HG03460 (cell line): ENCODE measurements at regions not wholly inside any gene's neighbourhood (a gene's known extent, or its start where the extent isn't known, plus 50 kb on each side); places are given as distances from the start of the nearest gene placed in this dataset.

Experiments used
- ATAC-seq: cut with Tn5 transposase; IDR thresholded peaks from one replicate; pipeline ENCODE4 v1.9.1; 2021; ENCODE audit not compliant: unreplicated experiment

DNA sequence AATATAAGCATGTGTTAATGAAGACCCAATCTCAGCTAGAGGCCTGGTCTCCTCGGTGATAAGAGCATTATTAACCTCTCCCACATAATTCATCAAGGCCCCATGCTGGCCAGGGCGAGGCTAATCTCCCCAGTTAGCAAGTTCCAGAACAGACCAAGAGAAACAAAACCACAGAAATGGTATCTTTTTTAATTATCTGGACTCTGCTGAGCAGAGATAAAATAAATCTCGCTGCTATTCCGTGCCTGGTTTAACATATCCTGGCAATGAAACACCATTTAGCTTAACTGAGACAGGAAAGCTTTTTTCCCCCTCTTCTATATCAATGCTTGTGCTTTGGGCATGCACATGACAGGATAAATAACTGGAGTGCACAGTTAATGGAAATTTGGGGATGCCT is 72.5 kb upstream of the ARHGEF3 start:
- ATAC-seq = no peak

DNA sequence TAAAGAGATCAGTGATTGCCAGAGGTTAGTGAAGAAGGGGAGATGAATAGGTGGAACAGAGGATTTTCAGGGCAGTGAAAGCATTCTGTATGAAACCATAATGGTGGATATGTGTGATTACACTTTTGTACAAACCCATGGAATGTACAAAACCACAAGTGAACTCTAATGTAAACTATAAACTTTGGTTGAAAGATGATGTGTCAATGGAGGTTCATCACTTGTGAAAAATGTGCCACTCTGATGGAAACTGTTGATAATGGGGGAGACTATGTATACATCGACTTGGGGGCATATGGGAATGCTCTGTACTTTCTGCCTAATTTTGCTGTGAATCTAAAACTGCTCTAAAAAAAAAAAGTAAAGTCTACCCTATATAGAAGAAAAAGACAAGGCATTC is 68.7 kb upstream of the ARHGEF3 start:
- no peak for ATAC-seq

DNA sequence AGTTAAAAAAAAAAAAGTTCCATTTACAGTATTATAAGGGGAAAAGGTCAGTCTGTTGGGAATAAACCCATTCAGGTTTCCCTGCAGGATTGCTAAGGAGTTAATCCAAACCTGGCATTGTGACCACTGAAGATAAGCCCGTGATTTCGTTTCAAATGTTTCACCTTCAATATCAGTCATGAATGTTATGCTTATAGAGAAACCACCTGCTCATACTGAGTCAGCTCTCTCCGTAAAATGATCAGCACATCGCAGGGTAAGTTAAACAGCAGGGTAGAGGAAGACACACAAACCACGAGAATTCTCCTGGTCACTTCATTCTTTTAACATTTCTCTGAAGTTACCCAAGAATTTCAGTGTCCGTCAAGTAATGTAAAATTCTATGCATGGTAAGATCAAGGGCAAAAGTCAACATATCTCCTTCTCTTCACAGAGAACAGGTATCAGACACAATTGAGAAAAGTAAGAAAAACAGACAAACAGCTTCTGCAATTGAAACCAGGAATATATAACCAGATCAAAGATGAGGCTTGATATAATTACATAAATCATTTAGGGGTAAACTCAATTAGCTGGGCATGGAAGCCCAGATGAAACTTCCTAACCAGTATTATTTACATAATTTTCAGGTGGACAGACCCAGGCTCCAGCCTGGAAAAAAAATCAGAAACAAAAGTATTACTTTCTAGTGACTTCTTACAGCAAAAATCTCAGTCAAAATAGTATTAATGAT is 67.6 kb upstream of the ARHGEF3 start:
- ATAC-seq = no peak

DNA sequence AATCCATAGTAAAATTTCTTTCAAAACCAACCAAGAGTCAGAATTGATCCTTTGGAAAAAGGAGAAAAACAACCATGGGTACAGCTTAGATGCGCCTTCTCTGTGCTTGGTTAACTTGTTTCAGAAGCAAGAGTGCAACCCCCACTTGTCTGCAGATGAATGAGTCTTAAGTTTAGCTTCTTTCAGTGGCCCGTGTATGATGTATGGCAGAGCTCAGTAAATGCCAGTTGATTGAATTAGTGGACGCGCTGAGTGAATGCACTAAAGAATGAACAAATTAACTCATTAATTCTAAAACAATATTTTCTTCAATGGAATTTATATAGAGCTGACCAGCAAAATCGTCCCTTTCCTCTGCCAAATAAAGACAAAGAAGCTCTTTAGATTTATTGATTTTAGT is 67.0 kb upstream of the ARHGEF3 start:
- ATAC-seq = no peak

- no peak for ATAC-seq
Observed at GRCh38 chr3:56867671-56868070, 65.9 kb upstream of the ARHGEF3 start.

DNA sequence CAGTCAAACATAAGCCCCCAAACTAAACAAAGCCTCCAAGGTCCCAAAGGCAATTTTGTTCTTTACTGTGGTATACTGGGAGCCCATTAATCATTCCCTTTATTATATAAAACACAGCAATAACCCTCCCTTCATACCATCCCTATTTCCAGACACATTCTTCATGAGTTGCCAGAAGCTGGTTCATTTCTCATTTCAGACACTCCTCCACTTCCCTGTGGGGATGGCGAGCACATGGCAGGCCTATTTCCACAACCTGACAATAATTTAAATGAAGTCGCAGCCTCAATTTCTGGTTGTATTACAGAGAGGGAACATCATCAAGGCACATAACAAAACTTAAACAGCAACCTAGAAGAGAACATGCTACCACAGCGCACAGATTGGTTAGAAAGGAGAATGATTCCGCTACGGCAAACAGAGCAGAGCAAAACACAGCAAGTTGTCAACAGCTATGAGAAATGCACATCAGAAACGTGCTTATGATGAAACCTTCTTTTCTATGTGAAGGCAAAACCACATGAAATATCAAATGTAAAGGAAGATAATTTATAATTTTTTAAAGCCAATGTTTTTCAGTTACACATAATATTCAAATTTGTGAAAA is 63.3 kb upstream of the ARHGEF3 start:
- no peak for ATAC-seq

DNA sequence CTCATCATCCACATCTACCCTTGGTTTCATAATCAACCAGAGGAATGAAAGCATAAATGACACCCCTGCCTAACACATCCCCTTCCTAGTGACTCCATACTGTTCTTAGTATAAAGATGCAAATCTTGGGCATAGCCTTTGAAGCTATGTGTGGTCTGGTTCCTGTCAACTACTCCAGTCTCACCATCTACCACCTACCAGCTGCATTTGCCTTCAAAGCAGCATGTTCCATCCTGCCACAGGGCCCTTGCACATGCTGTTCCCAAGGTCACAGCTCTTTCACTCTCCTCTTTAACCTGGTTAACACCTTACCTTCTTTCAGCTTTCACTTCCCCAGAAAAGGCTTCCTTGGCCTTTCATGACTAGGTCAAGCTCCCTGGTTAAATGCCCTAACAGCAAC is 62.3 kb upstream of the ARHGEF3 start:
- no peak for ATAC-seq

DNA sequence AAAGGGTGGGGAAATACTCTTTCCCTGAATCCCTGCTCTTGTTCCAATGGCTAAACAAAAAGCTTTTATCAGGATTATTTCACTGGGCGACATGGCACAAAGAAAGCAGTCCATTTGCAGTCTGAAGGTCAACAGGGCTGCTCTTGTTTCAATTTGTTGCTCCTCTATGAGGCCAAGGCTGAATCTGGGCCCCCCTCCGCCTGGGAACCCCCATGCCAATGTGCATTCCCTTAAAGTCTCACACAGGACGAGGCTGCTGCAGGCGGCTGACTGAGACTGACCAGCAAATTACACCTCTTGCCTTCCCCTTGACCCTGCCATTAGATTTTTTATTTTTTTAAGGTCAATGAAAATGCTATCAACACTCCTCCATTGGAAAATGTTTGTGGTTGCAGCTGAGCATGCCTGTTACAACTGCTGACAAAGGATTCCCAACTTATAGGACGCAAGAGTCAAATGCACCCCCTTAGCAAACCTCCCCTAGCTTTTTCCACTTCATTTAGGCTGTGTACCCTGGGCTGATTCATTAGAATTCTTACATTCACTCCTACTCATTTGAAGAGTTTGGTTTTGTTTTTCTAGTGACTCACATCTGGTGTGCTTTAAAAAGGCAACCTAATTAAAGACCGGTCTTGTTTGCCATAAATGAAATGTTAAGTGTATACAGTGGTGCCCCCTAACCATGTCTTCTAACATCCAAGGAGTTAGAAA is 60.8 kb upstream of the ARHGEF3 start:
- no peak for ATAC-seq

GRCh38 chr3:56861511-56861910 is 59.8 kb upstream of the ARHGEF3 start:
- no peak for ATAC-seq

DNA sequence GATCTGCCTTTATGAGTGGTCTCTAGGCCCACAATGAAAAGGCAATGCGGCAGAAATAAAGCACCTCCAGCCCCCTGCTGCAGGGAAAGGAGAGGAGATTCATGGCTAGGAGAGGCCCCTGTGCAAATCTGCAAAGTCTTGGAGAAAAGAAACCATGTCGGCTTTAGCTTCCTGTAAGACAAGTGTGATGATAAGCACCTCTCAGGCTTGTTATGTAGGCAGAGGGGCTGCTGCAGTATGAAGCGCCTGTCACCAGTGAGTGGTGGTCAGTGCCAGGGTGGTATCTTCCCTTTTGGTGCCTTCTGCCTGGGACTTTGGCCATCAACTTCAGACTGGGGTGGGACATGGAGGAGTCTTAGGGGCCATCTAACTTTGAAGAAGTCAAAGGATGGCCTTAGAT is 59.2 kb upstream of the ARHGEF3 start:
- ATAC-seq = no peak

- ATAC-seq = no peak
Observed at GRCh38 chr3:56860351-56860750, 58.6 kb upstream of the ARHGEF3 start.

GRCh38 chr3:56858331-56858730 is 56.6 kb upstream of the ARHGEF3 start:
- no peak for ATAC-seq

- ATAC-seq = no peak
Observed at GRCh38 chr3:56857178-56857577, 55.4 kb upstream of the ARHGEF3 start.

DNA sequence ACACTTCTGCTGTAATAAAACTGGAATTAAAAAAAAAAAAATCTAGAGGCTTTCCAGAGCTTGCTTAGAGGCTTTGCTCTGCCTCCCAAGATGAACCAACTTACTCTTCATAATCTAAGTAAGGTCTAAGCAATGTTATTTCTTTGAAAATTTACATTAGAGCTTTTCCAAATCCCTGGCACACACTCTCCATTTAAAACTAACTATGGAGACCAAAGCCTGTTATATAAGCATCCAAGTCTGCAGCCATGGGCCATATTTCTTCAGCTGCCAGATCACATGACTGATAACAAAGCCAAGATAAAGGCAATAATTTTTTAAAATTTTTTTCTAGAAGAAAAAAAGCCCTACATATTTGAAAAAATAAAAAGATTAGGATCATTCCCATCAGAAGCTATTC is 55.0 kb upstream of the ARHGEF3 start:
- ATAC-seq = no peak

- no peak for ATAC-seq
Observed at GRCh38 chr3:56855856-56856512, 54.2 kb upstream of the ARHGEF3 start.

DNA sequence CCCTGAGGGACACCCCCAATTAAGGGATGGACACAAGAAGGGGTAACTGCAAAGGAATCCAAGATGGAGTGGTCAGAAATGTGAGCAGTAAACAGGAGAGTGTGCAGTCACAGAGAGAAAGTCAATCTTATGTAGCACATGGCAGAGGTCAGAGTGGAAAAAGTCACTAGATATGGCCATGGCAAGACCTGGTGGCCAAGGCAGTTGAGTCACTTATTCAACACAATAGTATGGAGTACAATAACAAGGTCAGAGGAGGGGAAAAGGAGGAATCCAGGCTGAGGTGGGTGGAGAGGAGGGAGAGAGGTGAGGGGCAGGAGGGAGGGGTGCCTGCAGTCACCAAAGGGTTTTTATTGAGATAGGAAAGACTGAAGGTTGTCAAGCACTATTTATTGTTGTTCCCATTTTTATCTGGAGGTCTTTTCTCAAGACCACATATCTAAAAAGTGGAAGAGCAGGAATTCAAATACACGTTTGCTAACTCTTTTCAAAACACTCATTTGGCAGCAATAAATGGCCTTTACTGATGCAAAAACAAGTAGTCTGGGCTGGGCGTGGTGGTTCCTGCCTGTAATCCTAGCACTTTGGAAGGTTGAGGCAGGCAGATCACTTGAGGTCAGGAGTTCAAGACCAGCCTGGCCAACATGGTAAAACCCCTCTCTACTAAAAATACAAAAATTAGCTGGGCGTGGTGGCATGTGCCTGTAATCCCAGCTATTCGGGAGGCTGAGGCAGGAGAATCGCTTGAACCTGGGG is 53.3 kb upstream of the ARHGEF3 start:
- ATAC-seq = no peak

GRCh38 chr3:56851966-56852884 is 50.5 kb upstream of the ARHGEF3 start:
- ATAC-seq = no peak
